Bronchial epithelial cell (primary cell): ENCODE measurements at regions not wholly inside any gene's neighbourhood (a gene's known extent, or its start where the extent isn't known, plus 50 kb on each side); places are given as distances from the start of the nearest gene placed in this dataset.

Experiments used
- DNase-seq: peaks from one replicate; pipeline ENCODE4 v3.0.0-alpha.2; 2010; ENCODE audit warnings: low read depth
- FAIRE-seq: peaks from 2 replicates; lab custom pipeline; 2011; peaks lifted over from hg19 to GRCh38; lab: Jason Lieb, UNC
- H3K27me3 ChIP-seq: 2 replicates; pipeline ENCODE4 v1.5.1; 2011; ENCODE audit warnings: low read length; ENCODE audit not compliant: control insufficient read depth, insufficient read depth
- H3K36me3 ChIP-seq: 2 replicates; pipeline ENCODE4 v1.5.1; 2011; ENCODE audit warnings: low read length; ENCODE audit not compliant: control insufficient read depth, insufficient read depth
- H3K4me3 ChIP-seq: 2 replicates; pipeline ENCODE4 v1.5.1; 2011; ENCODE audit warnings: mild to moderate bottlenecking, low read depth, low read length, control low read depth
- TF ChIP-seq, protein P1 (sequence below): IDR thresholded peaks from 2 replicates; pipeline ENCODE4 v1.5.1; 2011; ENCODE audit warnings: mild to moderate bottlenecking, moderate library complexity, low read length, control low read depth, inconsistent platforms; ENCODE audit not compliant: insufficient read depth, severe bottlenecking

DNA sequence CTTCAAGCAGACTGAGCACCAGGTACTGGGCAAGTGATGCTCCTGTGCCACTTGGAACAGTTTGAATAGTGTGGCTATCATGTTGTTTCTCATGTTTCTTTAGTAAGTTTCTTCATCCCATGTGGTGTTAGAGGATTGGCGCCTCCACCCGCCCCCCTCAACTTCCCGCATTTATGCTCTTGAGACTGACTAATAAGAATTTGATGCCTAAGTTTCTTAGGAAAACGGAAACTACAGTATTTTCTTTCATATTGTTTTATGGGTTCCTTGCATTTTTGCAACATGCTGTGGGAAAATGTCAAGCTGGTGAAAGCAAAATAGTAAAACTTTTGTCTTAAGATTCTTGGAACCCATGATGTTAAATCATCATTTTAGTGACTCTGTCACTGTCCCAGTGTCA is 101.2 kb upstream of the SLC4A4 start:
- no peak for FAIRE-seq

DNA sequence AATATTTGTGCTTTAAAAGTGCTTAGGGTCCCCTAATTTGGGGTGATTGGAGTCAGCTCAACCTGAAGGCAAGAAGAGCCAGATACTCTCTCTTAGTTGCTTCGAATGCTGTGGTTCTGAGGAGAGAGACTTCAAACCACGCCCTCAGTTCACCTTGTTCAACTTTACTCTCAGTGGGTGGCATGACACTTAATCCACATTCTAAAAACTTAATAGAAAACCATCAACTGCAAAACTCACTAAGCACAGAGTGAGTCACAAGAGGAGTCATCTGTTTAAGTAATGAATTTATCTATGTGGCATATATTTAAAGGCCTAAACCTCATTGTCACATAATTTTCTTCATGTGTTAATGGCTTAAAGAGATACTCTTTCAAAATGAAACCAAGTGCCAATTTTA is 99.5 kb upstream of the SLC4A4 start:
- TF ChIP-seq, protein P1, sequence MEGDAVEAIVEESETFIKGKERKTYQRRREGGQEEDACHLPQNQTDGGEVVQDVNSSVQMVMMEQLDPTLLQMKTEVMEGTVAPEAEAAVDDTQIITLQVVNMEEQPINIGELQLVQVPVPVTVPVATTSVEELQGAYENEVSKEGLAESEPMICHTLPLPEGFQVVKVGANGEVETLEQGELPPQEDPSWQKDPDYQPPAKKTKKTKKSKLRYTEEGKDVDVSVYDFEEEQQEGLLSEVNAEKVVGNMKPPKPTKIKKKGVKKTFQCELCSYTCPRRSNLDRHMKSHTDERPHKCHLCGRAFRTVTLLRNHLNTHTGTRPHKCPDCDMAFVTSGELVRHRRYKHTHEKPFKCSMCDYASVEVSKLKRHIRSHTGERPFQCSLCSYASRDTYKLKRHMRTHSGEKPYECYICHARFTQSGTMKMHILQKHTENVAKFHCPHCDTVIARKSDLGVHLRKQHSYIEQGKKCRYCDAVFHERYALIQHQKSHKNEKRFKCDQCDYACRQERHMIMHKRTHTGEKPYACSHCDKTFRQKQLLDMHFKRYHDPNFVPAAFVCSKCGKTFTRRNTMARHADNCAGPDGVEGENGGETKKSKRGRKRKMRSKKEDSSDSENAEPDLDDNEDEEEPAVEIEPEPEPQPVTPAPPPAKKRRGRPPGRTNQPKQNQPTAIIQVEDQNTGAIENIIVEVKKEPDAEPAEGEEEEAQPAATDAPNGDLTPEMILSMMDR, result no peak
- no peaks in the 10 kb centered on the region for H3K27me3 ChIP-seq
- no peaks in the 10 kb centered on the region for H3K36me3 ChIP-seq
- peak; percentile 74 for DNase-seq
- H3K4me3 ChIP-seq, result no peak overlapping the region
- no peak for FAIRE-seq

More for the DNA sequence above, 101.2 kb upstream of the SLC4A4 start:
- TF ChIP-seq, protein P1, result no peak
- no peaks in the 10 kb centered on the region for H3K27me3 ChIP-seq
- no peaks in the 10 kb centered on the region for H3K36me3 ChIP-seq
- DNase-seq, result no peak
- no peak overlapping the region for H3K4me3 ChIP-seq

DNA sequence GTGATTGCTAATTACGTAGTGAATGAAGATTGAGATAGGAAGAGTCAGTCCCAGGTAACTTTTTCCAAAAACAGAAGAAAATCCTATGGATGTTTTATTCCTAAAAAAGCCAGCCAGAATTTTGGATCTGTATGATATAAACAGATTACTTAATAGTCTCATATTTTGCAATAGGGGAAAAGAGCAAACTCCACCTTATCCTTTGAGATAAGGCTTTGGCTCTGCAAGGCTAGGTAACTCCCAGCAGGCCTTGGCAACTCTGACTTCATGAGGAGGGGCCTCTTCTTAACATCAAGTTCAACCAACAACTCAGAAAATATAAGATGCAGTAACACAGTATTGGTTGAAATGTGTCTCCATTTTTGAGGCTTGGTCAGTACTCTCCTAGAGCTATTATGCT is 98.7 kb upstream of the SLC4A4 start:
- Histone ChIP-seq H3K4me3 (no peak overlapping the region), H3K36me3 (no peaks in the 10 kb centered on the region), H3K27me3 (no peaks in the 10 kb centered on the region)
- DNase-seq, result no peak
- TF ChIP-seq, protein P1, result no peak
- no peak for FAIRE-seq

DNA sequence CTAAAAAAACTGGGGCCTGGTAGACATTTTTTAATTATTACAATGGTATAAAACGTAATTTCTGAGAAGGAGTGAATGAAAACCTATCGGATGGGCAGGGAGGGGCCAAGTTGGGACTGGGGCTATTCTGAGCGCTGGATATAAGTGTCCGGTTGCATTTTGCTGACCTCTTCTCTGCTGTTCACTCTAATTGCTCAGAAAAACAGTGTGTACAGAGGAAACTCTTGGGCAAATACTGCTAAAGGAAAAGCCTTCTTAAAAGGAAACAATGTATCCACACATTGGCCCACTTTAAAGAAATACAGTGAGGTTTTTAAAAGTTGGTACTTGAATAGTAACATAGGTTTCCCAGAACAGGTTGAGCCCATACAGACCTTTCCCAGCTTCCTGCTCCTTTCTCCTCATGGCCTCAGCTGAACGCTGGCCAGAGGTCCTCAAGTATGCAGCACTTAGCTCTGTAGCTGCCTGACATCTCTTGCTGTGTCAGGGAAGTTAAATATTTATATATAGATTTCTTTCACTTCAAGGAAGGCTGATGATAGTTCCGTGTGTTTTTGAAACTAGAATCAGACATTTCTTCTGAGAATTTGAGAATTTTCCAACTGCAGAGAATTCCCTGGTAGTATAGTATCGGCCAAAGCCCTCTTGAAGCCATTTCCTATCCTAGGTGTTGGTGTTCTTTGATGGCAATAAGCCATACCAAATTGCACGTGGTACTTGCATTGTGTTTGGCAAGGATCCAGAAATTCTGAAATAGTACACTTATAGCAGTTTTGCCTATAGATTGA is 97.1 kb upstream of the SLC4A4 start:
- TF ChIP-seq, protein P1, result no peak
- H3K4me3 ChIP-seq, result no peak overlapping the region
- FAIRE-seq (no peak), DNase-seq (no peak)
- H3K27me3 ChIP-seq, result no peaks in the 10 kb centered on the region
- H3K36me3 ChIP-seq, result no peaks in the 10 kb centered on the region

DNA sequence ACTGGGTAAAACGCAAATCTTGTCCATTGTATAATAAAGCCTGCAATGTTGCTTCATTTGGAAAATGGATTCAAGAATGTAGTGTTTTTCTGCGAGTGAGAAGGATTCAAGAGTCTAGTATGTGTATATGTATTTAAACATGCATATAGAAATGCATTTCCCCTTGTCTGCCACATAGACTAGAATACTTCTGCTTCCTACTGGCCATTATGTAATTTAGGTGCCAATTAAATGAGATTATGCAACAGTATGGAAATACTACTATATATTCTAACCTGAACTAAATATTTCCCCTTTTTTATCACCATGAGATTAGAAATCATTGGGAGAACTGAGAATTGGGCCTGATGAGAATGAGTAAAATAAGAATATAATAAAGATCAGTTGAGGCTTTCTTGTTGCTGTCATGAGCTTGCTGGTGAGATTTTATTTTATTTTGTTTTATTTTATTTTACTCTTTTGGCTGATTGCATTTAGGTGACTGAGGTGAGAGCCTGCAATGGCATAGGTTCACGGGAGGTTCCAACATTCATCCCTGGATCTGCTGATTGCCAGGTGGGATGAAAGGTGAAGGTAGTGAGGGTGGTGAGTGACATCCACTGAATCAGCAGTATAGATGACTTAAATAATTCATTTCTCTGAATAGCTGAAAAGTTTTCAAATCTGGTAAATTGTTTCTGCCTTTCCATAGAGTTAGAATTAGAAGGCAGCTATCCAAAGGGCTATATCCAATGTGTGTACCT is 95.6 kb upstream of the SLC4A4 start:
- TF ChIP-seq, protein P1, result no peak
- DNase-seq, result no peak
- no peak for FAIRE-seq
- H3K36me3 ChIP-seq, result no peaks in the 10 kb centered on the region
- no peak overlapping the region for H3K4me3 ChIP-seq
- H3K27me3 ChIP-seq, result no peaks in the 10 kb centered on the region
